ENCODE measurements at regions not wholly inside any gene's neighbourhood (a gene's known extent, or its start where the extent isn't known, plus 50 kb on each side); places are given as distances from the start of the nearest gene placed in this dataset.

- TF ChIP-seq POLR2AphosphoS5 (IDR thresholded peaks at IDR 0.05; ENCODE audit: low read depth, low read length) = no peak
- no peak for TF ChIP-seq TAF1 (IDR thresholded peaks at IDR 0.05; ENCODE audit: borderline replicate concordance, insufficient read depth, low read length)
- TF ChIP-seq REST (IDR thresholded peaks at IDR 0.05; ENCODE audit: insufficient read depth in 1 of 2, low read depth in 2 of 2, low read length in 2 of 2) = no peak
- TF ChIP-seq SIN3A (IDR thresholded peaks at IDR 0.05; ENCODE audit: borderline replicate concordance, insufficient read depth, low read length) = no peak
Observed at GRCh38 chr3:177453451-177453844, 256.2 kb upstream of the TBL1XR1 start.
